Osteoblast (primary cell): ENCODE measurements at regions not wholly inside any gene's neighbourhood (a gene's known extent, or its start where the extent isn't known, plus 50 kb on each side); places are given as distances from the start of the nearest gene placed in this dataset.

Experiments
- DNase-seq: peaks from one replicate; pipeline ENCODE4 v3.0.0; 2011; ENCODE audit warnings: low spot score, mixed read lengths; ENCODE audit not compliant: insufficient read length; ENCODE audit errors: missing footprints
- H2AFZ ChIP-seq: 2 replicates; pipeline ENCODE4 v1.6.0; 2011; ENCODE audit warnings: mild to moderate bottlenecking, low read length
- H3K27ac ChIP-seq: 2 replicates; pipeline ENCODE4 v1.5.1; 2011; ENCODE audit warnings: mild to moderate bottlenecking, low read depth, low read length, moderate library complexity
- H3K27me3 ChIP-seq: 2 replicates; pipeline ENCODE4 v1.6.0; 2012; ENCODE audit warnings: mild to moderate bottlenecking, control low read depth, inconsistent platforms, low read length, moderate library complexity; ENCODE audit not compliant: insufficient read depth
- H3K36me3 ChIP-seq: 2 replicates; pipeline ENCODE4 v1.5.1; 2011; ENCODE audit warnings: mild to moderate bottlenecking, low read length, control low read depth, moderate library complexity; ENCODE audit not compliant: insufficient read depth
- H3K4me1 ChIP-seq: 2 replicates; pipeline ENCODE4 v1.5.1; 2011; ENCODE audit warnings: mild to moderate bottlenecking, low read length, control low read depth, moderate library complexity; ENCODE audit not compliant: insufficient read depth
- H3K4me2 ChIP-seq: 2 replicates; pipeline ENCODE4 v1.6.0; 2011; ENCODE audit warnings: mild to moderate bottlenecking, low read length; ENCODE audit not compliant: insufficient read depth
- H3K4me3 ChIP-seq: fragments of 200-600 bp; sonication (generic); 3 replicates; pipeline ENCODE4 v1.5.1; 2012; ENCODE audit warnings: mild to moderate bottlenecking, low read length, inconsistent platforms; ENCODE audit not compliant: insufficient read depth
- H3K79me2 ChIP-seq: 2 replicates; pipeline ENCODE4 v1.6.0; 2012; ENCODE audit warnings: mild to moderate bottlenecking, low read length, control low read depth, inconsistent platforms; ENCODE audit not compliant: insufficient read depth
- H3K9me3 ChIP-seq: 2 replicates; pipeline ENCODE4 v1.5.1; 2011; ENCODE audit warnings: low read depth, low read length, control low read depth
- H4K20me1 ChIP-seq: 2 replicates; pipeline ENCODE4 v1.6.0; 2012; ENCODE audit warnings: mild to moderate bottlenecking, low read length, control low read depth; ENCODE audit not compliant: insufficient read depth
- CTCF ChIP-seq: IDR thresholded peaks from 2 replicates; pipeline ENCODE4 v1.5.1; 2011; ENCODE audit warnings: mild to moderate bottlenecking, low read depth, low read length, moderate library complexity; ENCODE audit errors: extremely low read depth

- peaks cover 2% of the 10 kb centered on the region for H3K9me3 ChIP-seq
- no peak overlapping the region for H2AFZ ChIP-seq
- H3K4me1 ChIP-seq: no peaks in the 10 kb centered on the region
- no peaks in the 10 kb centered on the region for H4K20me1 ChIP-seq
- no peak overlapping the region for H3K27ac ChIP-seq
- H3K4me2 ChIP-seq: no peak overlapping the region
- TF ChIP-seq CTCF: no peak
- H3K79me2 ChIP-seq: no peaks in the 10 kb centered on the region
- H3K36me3 ChIP-seq: no peaks in the 10 kb centered on the region
- no peak for DNase-seq
- no peaks in the 10 kb centered on the region for H3K27me3 ChIP-seq
- no peak overlapping the region for H3K4me3 ChIP-seq
These were observed 548.1 kb upstream of the HS3ST1 start for GRCh38 chr4:11976726-11977263.

- TF ChIP-seq CTCF: no peak
- no peaks in the 10 kb centered on the region for H4K20me1 ChIP-seq
- H3K79me2 ChIP-seq: no peaks in the 10 kb centered on the region
- no peaks in the 10 kb centered on the region for H3K36me3 ChIP-seq
- no peak overlapping the region for H3K27ac ChIP-seq
- H3K4me2 ChIP-seq: no peak overlapping the region
- H3K4me3 ChIP-seq: no peak overlapping the region
- peaks cover 2% of the 10 kb centered on the region for H3K9me3 ChIP-seq
- no peaks in the 10 kb centered on the region for H3K4me1 ChIP-seq
- no peak overlapping the region for H2AFZ ChIP-seq
- DNase-seq: no peak
- no peaks in the 10 kb centered on the region for H3K27me3 ChIP-seq
These were observed 544.6 kb upstream of the HS3ST1 start for GRCh38 chr4:11973270-11973669.

GRCh38 chr4:11970754-11971153 is 542.1 kb upstream of the HS3ST1 start:
- no peak overlapping the region for H3K4me3 ChIP-seq
- no peak overlapping the region for H2AFZ ChIP-seq
- no peaks in the 10 kb centered on the region for H3K36me3 ChIP-seq
- no peaks in the 10 kb centered on the region for H4K20me1 ChIP-seq
- no peak for DNase-seq
- no peaks in the 10 kb centered on the region for H3K79me2 ChIP-seq
- no peak overlapping the region for H3K4me2 ChIP-seq
- peaks cover 2% of the 10 kb centered on the region for H3K9me3 ChIP-seq
- no peaks in the 10 kb centered on the region for H3K4me1 ChIP-seq
- H3K27me3 ChIP-seq: no peaks in the 10 kb centered on the region
- no peak overlapping the region for H3K27ac ChIP-seq
- no peak for TF ChIP-seq CTCF

GRCh38 chr4:11966782-11967181 is 538.1 kb upstream of the HS3ST1 start:
- Histone ChIP-seq H4K20me1 (no peaks in the 10 kb centered on the region), H3K27ac (no peak overlapping the region), H3K79me2 (no peaks in the 10 kb centered on the region), H3K4me1 (no peaks in the 10 kb centered on the region), H2AFZ (no peak overlapping the region), H3K36me3 (no peaks in the 10 kb centered on the region), H3K9me3 (peaks cover 2% of the 10 kb centered on the region), H3K4me2 (no peak overlapping the region), H3K27me3 (no peaks in the 10 kb centered on the region), H3K4me3 (no peak overlapping the region)
- no peak for TF ChIP-seq CTCF
- no peak for DNase-seq
